NCI-H526 (cell line): ENCODE measurements at regions not wholly inside any gene's neighbourhood (a gene's known extent, or its start where the extent isn't known, plus 50 kb on each side); places are given as distances from the start of the nearest gene placed in this dataset.

Source experiments
- DNase-seq, 2 experiments: peaks; one replicate each; lab custom pipeline; 2025; lab: John Stamatoyannopoulos, UW

DNA sequence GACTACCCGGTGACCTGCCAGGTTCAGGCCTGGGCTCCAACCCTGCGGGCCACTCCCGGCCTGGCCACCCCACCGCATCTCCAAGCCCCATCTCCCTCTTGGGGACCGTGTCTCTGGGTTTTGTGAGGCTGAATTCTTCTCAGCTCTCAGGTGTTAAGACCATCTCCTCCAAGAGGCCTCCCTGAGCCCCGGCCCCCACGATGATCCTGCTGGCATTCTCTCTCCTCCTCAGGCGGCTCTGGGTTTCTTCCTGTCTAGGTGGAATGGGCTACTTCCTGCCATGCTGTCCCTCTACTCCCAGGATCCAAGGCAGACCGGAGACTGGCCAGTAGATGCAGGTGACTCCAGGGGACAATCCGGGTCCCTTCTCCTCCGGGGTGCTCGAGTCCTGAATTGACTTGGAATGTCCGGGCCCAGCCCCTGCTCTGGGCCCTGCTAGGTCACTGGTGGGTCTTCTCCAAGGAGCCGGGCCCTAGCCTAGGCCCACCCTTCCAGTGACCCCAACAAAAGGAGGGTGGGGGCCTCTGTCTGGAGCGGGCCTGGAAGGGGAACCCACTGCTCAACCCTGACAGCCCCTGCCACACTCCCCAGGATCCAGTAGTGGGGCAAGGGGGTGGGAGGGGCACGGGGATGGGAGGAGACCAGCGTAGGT, 219.8 kb downstream of the C9orf50 start:
- DNase-seq, result no peak

DNA sequence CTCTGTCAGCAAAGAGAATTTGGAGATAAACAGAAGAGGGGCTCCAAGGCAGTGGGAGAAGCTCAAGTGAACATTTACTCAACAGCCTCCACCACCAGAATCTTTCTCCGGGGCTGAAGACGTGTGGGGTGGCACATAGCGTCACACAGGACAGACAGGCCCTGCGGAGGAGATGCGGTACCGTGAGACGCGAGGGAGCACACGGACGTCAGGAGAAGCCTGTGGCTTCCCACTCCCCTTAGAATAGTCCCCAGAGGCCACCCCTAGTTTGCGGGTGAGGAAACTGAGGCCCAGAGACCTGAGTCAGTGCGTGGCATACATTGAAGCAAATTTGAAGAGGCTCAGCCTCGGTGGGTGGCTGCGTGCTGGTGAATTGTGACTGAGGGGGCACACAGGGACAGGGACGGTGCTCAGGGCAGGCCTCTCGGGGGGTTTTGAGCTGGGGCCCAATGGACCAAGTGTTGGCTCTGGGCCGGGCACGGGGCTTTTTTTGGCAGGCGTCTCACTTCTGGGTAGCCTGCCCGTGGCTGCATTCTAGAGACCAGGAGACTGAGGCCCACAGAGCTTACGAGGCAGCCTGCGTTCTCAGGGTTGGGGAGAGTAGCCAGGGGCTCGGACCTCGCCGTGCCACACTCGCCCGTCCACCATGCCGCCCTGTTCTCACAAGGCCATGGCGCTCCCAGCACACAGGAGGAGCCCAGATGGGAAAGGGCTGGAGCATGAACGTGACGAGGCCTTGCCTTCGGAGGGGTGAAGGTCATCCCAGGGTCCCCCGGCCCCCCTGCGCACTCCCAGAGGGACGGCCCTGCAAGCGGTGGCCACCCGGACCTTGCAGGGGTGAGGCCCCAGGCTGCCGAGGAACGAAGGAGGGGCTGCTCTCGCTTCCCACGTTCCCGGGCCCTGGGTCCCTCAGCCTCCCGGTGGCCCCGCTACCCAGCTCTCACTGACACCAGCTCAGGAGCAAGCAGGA, 220.6 kb downstream of the C9orf50 start:
- no peak for DNase-seq

DNA sequence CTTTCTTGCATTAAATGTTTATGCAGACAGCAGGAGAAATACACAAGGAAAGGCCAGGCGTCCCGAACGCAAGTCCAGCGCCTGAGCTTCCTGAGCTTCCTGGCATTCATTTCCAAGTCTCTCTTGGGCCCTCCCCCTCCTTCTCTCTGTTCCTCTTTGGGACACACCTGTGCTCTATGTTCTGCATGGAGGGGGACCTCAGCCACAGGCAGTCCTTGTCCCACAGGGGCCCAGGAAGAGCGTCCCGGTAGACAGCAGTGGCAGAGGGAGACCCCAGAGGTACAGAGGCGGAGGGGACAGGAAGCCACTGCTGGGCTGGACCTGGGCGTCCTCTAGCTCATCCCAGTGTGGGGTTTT, 221.3 kb downstream of the C9orf50 start:
- DNase-seq, result no peak

DNA sequence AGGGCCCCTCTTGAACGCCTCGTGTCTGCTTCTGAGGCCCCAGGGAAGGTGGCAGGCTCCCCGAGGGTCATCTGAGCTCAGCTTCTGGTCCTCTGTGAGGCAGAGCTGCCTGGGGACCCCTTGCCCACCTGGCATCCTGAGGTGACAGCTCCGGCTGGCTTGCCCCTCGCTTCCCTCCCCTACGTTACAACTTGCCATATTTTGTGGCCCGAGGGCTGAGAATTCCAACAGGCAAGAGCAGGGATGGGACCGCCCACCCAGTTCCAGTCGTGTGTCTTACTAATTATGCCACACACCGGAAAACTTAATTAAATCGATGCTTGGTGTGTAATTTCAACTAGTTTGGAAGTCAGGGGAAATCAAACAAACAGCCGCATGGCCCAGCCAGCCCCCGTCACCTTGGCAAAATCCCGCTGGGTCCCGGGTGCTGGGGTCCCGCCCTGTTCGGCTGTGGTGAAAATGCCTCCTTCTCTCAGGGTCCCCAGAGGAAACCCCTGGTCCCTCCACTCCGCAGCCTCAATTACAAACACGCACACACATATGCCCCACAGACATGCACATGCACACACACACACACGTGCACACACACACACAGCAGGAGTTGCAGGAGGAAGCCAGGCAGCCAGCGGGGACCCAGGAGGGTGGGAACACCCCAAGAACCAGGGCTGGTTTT, 221.0 kb upstream of the IER5L start:
- DNase-seq, result no peak

DNA sequence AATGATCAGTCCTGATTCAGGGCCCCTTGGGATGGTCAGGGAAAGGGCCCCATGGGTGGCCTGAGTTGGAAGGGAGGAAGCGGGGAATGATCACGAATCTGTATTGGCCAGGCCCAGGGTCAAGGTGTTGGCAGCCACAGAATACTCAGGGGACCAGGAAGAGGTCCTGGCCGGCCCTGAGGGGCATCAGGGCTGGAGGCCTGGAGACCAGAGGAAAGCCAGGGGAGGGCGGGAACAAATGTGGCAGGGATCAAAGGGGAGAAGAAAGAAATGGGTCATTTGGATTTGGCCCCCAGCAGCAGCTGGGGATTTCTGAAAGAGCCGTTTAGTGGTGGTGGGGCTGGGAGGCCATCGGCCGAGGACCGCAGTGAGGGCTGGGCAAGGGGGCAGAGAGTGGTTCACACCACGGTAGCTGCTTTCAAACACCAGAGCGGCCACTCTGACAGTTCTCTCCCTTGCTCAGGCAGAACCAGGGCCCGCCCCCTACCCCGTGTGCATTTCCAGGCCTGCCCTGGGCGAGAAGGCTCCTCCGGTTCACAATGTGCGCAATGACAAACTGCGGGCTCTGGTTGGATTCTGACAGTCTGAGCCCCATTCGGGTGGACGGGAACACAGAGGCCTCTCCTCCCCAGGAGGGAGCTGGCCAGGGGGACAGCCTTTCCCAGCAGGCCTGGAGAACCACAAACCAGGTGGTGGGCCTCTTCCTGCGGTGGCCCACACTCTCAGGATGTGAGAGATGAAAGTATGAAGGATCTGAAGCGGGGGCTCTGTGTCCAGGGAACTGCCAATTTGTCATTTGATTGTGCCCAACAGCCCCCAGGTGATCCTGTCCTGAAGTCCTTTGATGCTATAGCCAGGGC, 220.3 kb upstream of the IER5L start:
- DNase-seq, result no peak

DNA sequence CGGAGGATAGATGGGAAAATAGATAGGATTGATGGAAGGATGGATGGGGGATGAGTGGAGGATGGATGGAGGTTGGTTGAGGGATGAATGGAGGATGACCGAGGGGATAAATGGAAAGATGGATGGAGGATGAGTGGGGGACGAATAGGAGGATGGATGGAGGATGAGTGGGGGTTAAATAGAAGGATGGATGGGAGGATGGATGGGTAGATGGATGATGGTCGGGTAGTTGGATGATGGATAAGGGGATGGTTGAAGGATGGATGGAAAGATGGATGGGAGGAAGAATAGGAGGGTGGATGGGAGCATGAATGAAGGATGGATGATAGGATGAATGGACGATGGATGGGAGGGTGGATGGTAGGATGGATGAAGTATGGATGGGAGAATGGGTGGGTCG, 219.3 kb upstream of the IER5L start:
- no peak for DNase-seq

DNA sequence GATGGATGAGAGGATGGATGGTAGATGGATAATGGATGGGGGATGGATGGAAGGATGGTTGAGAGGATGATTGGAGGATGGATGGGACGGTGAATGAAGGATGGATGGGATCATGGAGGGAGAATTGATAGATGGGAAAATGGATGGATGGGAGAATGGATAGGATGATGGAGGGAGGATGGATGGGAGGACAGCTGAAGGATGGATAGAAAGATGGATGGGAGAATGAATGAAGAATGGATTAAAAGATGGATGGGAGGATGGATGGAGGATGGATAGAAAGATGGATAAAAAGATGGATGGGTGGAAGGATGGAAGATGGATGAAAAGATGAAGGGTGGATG, 218.3 kb upstream of the IER5L start:
- DNase-seq, result no peak

DNA sequence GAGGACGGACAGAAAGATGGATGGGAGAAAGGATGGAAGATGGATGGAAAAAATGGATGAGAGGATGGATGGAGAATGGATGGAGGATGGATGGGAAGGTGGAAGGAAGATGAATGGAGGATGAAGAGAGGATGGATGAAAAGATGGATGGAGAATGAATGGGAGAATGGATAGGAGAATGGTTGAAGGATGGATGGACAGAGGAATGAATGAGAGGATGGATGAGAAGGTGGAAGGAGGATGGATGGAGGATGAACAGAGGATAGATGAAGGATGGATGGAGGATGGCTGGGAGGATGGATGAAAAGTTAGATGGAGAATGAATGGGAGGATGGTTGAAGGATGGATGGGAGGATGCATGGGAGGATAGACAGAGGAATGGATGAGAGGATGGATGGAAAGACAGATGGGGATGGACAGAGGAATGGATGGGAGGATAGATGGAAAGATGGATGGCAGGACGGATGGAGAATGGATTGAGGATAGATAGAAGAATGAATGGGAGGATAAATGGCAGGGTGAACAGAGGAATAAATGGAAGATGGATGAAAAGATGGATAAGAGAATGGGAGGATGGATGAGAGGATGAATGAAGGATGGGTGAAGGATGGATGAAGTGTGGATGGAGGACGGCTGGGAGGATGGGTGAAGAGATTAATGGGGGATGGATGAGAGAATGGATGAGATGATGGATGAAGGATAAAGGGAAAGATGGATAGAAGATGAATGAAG, 217.7 kb upstream of the IER5L start:
- no peak for DNase-seq

DNA sequence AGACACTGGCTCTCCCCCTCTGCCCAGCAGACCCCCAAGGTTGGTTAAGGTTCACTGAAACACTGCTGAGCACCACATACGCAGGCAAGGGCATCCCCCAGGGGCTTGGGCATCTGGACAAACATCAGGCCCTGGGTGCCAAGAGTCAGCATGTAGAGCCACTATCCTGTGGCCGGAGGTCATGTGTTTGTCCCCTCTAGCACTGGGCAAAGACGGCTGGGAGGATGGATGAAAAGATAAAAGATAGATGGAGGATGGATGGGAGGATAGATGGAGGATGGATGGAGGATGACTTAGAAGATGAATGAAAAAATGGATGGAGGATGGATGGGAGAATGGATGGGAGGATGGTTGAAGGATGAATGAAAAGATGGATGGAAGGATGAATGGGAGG, 216.8 kb upstream of the IER5L start:
- no peak for DNase-seq

DNA sequence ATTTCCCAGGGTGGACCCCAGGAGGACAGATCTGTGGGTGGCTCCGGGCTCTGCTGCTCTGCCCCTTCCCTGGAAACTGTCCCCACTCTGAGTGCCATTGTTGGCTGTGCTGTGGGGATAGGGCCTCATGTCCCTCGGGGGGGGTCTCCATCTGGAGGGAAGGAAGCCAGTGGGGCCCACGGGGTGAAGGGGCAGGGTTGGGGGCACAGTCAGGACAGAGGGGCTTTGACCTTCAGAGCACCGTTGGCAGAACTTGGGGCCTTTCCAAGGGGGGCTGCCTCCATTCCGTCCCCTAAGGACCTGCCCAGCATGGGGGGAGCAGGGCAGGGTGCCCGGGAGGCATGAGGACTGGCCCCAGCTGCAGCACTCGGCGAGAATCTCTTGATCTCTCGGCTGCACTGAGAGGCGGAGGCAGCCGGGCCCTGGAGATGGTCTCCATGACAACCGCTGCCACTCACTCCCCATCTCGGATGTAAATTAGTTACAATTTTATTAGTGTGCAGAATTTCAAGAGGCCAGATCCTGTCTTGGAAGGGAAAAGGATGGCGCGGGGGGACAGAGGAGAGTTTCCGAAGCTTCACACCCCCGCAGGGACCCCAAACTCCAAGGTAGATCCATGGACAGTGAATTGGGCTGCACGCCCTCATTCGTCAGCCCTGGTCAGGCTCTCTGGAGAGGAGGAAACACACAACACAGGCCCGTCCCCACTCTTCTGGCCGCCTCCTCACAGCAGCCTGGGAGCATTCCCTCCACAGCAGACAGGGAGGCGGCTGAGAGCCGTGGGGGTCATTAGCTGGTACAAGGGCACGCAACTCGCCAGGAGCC, 216.2 kb upstream of the IER5L start:
- DNase-seq, result peak; percentile 58 to 68

DNA sequence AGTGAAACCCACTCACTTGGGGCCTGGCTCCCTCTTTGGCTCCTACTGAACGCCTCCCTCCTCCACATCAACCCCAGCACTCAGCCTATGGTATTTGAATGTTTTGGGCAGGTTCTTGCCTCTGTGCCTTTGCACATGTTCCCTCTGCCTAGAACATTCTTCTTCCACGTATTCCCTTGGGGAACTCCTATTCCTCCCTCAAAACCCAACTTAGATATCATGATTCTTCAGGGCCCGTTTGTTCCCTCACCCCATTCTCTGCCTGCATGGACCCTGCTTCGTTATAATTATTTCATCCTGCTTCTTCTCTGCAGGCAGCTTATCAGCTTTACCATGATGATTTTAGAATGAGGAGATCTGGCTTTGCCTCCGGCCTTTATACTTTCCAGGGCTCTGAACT, 215.0 kb upstream of the IER5L start:
- no peak for DNase-seq

DNA sequence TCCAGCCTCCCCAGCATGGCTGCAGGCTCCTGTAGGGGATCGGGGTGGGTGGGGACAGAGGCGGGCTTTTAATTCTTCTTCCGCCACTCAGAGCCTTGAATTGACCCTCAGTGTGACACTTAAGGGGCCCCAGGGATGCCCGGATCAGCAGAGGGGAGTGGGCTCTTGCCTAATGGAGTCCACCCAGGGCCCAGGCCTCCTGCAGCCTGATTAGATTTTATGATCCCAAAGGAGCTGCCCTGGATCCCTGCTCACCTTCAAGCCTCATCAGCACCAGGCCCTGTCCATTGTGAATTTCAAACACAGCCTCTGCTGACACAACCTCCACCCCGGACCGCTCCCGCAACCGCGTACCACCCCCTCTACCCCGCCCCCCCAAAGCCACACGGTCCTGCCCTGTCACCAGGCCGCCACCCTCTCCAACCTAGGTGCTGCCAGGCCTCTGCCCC, 214.1 kb upstream of the IER5L start:
- DNase-seq, result no peak

DNA sequence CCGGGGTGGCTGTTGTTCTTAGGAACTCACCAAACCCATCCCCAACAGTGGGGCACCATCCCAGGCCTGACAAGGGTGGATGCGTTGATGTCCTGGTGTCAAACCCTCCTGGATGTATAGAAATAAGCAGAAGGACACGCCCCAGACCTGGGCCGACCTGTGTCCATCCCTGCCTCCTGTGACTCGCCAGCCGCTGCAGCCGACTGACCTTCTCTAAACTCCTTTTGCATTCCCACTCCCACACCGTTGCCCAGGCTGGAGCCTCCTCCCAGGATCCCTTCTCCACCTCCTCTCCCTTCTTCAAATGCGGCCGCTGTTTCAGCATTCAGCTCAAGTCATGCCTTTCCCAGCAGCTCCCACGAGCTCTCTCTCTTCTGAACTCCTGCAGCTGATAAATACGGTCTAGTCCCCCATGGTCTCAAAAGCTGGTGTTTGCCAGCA, 213.2 kb upstream of the IER5L start:
- no peak for DNase-seq

DNA sequence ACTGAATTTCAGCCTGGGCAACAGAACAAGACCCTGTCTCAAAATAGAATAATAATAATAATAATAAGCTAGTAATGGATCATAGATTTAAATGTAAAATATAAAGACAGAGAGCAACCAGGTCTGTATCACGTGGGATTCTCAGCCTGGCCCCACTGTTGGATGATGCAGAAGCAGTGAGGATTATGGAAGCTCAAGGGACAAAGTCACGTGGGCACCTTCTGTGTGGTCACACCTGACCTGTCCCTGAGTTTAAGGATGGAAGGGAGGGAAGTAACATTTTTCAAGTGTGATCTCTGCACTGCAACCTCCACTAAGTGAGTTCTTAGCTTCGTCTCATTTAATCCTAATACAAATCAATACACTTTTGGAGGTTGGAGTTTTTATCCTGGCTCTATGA, 212.5 kb upstream of the IER5L start:
- no peak for DNase-seq

DNA sequence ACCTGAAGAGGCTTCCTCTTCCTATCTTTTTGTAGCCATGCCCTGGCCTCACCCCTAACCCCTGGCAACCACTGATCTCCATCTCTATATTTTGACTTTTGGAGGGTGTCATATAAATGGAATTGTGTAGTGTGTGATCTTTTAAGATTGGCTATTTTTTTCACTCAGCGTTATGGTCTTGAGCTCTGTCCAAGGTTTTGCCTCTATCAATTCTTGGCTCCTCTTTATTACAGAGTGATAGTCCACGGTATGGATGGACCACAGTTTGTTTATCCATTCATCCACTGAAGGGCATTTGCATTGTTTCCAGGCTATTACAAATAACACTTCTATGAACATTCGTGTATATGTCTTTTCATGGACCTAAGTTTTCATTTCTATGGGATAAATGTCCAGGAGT, 209.8 kb upstream of the IER5L start:
- DNase-seq, result no peak

DNA sequence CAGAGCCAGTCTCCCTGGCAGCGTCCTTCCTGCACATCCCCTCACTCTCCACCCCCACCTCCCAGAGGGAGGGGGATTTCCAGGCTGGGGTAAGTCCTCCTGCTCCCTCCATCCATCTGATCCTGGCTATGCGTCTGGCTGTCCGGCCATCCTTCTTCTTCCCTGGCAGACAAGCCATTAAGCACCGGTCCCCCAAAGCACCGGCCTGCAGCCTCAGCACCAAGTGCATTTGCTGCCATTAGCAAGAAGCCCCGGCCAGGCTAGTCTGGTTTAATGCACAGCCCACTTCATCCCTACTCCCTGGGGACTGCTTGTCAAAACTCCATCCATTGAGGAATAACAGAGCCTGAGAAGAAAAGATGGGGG, 208.7 kb upstream of the IER5L start:
- DNase-seq, result no peak

DNA sequence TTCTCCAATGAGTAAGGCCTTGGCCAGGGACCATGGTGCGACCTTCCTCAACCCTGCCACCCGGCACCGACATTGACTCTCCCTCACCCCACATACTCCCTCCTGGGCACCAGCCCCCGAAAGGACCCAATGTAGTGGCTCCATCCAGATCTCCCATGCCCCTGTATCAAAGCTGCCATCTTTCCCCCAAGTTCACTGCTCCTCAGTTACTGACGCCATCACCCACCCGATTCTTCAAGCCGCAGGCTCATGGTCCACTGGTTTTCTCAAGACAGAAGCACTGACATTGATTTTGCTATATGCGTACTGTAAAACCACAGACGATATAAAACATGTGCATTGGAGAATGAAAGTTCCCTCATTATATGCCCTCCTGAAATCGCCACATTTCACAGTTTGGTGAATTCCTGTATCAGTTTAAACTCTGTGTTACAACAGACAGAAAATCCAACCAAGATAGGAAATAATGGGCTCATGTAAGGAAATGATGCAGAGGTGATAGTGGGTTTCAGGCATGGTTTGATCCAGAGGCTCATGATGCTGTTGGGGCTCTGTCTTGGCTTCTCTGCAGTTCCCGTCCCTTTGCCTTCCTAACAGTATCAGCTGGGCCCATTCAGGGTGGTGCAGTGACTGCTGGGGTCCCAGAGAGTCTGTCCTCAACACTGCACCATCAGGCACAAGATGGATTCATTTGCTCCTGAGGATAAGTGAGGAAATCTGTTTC, 207.3 kb upstream of the IER5L start:
- no peak for DNase-seq

DNA sequence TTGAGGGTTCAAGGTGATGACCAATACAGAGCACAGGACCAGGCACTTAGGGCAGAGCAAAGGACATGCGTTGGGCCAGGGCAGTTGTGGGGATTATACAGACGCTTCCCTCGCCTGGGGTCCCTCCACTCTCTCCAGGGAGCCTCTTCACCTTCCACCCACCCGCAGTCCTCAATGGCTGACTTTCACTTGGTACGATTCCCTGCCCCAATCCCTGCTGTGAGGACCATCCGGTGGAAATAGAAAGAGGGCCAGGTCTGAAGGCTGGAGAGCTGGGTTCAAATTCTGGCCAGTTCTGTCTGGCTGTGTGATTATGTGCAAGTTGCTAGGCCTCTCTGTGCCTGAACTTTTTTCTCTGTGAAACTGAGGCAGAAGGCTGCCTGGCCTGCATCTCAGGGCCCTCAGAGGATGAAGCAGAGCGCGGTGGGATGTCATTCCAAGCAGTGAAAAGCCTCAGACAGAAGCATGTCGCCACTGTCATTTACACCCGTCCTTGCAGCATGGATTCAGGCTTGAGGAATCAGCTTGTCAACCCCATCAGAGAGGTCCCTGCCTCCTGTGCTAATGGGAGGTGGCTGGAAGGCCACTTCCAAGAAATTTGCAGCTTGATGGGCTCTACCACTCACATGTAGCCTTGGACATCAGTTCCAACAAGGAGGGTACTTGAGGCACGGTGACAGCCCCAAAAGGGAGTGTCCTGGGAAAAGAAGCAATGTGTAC, 206.6 kb upstream of the IER5L start:
- DNase-seq, result no peak
